OCI-LY7 (cell line): ENCODE measurements at regions not wholly inside any gene's neighbourhood (a gene's known extent, or its start where the extent isn't known, plus 50 kb on each side); places are given as distances from the start of the nearest gene placed in this dataset.

Experiments
- CTCF ChIP-seq: fragments of 200-600 bp; sonication (generic); conservative IDR thresholded peaks from 2 replicates; pipeline ENCODE4 v1.5.1; 2014; ENCODE audit warnings: mild to moderate bottlenecking, antibody characterized with exemption, low read length, moderate library complexity, mixed read lengths
- EZH2phosphoT487 ChIP-seq: fragments of 200-600 bp; sonication (generic); IDR thresholded peaks from 2 replicates; pipeline ENCODE4 v1.6.1; 2018; ENCODE audit warnings: low read depth, borderline replicate concordance, mild to moderate bottlenecking, mixed run types, antibody characterized with exemption, low read length, moderate library complexity, mixed read lengths

GRCh38 chr4:178963446-178964045, 1521.3 kb upstream of the AGA start:
- TF ChIP-seq CTCF (no peak), EZH2phosphoT487 (no peak)
